ENCODE measurements at regions not wholly inside any gene's neighbourhood (a gene's known extent, or its start where the extent isn't known, plus 50 kb on each side); places are given as distances from the start of the nearest gene placed in this dataset.

DNA sequence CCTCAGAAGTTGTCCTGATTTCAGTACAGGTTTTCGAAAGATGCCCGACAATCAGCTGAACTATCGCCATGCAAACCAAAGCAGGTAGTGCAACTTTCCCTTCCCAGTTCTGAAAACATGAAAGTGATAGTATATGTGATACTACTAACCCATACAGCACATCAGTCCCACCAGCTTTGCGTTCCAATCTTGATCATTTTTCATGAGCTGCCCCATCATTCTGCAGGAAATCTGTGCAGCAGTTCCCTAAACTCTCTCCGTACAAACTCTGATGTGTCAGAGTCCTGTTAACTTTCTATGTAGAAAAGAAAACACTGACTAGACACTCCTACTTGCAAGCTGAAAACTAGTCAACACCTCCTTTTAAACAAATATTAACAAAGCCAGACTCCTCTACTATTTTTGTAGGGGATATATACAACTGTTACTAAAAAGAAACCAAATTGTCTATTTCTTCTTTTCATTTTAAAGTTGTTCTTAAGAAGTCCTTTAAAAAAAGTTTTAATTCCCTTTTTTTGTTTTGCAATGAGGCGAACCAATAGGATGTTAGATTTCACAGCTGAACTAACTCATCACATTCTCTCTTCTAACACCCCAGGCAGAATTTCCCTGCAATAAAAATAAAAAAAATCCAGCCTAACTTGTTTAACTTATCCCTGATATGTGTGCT is 99.6 kb upstream of the DST start (continued):
- TF ChIP-seq ZMYM4 (CRISPR knock-in tag; IDR thresholded peaks at IDR 0.05) (0 out of 2 replicates have a peak, but pooled peaks have one; percentile 27), CAMTA2 (CRISPR knock-in tag; IDR thresholded peaks at IDR 0.05; ENCODE audit: borderline replicate concordance) (no peak), NR3C1 (CRISPR knock-in tag; IDR thresholded peaks at IDR 0.05) (no peak), KDM5B (CRISPR knock-in tag; IDR thresholded peaks at IDR 0.05; ENCODE audit: borderline replicate concordance) (no peak), POLR2G (IDR thresholded peaks at IDR 0.05; ENCODE audit: low read depth, low read length) (no peak), SOX6 (IDR thresholded peaks at IDR 0.05) (no peak), SOX6 (CRISPR knock-in tag; IDR thresholded peaks at IDR 0.05) (peak; percentile 58; the same call in 1 of the 2 replicates), ZNF282 (IDR thresholded peaks at IDR 0.05; ENCODE audit: partially characterized antibody) (no peak), MIER3 (CRISPR knock-in tag; IDR thresholded peaks at IDR 0.05; ENCODE audit: borderline replicate concordance) (0 out of 2 replicates have a peak, but pooled peaks have one; percentile 22), ZBTB7A (CRISPR knock-in tag; IDR thresholded peaks at IDR 0.05) (no peak), ZNF234 (CRISPR knock-in tag; conservative IDR thresholded peaks at IDR 0.05) (no peak), ZNF225 (CRISPR knock-in tag; IDR thresholded peaks at IDR 0.05) (no peak), ZNF775 (CRISPR knock-in tag; IDR thresholded peaks at IDR 0.05; ENCODE audit: borderline replicate concordance) (no peak)
- TF ChIP-seq, protein P1, sequence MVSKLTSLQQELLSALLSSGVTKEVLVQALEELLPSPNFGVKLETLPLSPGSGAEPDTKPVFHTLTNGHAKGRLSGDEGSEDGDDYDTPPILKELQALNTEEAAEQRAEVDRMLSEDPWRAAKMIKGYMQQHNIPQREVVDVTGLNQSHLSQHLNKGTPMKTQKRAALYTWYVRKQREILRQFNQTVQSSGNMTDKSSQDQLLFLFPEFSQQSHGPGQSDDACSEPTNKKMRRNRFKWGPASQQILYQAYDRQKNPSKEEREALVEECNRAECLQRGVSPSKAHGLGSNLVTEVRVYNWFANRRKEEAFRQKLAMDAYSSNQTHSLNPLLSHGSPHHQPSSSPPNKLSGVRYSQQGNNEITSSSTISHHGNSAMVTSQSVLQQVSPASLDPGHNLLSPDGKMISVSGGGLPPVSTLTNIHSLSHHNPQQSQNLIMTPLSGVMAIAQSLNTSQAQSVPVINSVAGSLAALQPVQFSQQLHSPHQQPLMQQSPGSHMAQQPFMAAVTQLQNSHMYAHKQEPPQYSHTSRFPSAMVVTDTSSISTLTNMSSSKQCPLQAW (CRISPR knock-in tag; IDR thresholded peaks at IDR 0.05) = peak; percentile 48; the same call in 1 of the 2 replicates
- TF ChIP-seq, protein P2, sequence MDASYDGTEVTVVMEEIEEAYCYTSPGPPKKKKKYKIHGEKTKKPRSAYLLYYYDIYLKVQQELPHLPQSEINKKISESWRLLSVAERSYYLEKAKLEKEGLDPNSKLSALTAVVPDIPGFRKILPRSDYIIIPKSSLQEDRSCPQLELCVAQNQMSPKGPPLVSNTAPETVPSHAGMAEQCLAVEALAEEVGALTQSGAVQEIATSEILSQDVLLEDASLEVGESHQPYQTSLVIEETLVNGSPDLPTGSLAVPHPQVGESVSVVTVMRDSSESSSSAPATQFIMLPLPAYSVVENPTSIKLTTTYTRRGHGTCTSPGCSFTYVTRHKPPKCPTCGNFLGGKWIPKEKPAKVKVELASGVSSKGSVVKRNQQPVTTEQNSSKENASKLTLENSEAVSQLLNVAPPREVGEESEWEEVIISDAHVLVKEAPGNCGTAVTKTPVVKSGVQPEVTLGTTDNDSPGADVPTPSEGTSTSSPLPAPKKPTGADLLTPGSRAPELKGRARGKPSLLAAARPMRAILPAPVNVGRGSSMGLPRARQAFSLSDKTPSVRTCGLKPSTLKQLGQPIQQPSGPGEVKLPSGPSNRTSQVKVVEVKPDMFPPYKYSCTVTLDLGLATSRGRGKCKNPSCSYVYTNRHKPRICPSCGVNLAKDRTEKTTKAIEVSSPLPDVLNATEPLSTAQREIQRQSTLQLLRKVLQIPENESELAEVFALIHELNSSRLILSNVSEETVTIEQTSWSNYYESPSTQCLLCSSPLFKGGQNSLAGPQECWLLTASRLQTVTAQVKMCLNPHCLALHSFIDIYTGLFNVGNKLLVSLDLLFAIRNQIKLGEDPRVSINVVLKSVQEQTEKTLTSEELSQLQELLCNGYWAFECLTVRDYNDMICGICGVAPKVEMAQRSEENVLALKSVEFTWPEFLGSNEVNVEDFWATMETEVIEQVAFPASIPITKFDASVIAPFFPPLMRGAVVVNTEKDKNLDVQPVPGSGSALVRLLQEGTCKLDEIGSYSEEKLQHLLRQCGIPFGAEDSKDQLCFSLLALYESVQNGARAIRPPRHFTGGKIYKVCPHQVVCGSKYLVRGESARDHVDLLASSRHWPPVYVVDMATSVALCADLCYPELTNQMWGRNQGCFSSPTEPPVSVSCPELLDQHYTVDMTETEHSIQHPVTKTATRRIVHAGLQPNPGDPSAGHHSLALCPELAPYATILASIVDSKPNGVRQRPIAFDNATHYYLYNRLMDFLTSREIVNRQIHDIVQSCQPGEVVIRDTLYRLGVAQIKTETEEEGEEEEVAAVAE (CRISPR knock-in tag; IDR thresholded peaks at IDR 0.05; ENCODE audit: borderline replicate concordance) = no peak
- TF ChIP-seq, protein P3, sequence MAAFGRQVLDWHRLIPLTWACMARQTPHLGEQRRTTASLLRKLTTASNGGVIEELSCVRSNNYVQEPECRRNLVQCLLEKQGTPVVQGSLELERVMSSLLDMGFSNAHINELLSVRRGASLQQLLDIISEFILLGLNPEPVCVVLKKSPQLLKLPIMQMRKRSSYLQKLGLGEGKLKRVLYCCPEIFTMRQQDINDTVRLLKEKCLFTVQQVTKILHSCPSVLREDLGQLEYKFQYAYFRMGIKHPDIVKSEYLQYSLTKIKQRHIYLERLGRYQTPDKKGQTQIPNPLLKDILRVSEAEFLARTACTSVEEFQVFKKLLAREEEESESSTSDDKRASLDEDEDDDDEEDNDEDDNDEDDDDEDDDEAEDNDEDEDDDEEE (CRISPR knock-in tag; IDR thresholded peaks at IDR 0.05) = no peak
- TF ChIP-seq, protein P4, sequence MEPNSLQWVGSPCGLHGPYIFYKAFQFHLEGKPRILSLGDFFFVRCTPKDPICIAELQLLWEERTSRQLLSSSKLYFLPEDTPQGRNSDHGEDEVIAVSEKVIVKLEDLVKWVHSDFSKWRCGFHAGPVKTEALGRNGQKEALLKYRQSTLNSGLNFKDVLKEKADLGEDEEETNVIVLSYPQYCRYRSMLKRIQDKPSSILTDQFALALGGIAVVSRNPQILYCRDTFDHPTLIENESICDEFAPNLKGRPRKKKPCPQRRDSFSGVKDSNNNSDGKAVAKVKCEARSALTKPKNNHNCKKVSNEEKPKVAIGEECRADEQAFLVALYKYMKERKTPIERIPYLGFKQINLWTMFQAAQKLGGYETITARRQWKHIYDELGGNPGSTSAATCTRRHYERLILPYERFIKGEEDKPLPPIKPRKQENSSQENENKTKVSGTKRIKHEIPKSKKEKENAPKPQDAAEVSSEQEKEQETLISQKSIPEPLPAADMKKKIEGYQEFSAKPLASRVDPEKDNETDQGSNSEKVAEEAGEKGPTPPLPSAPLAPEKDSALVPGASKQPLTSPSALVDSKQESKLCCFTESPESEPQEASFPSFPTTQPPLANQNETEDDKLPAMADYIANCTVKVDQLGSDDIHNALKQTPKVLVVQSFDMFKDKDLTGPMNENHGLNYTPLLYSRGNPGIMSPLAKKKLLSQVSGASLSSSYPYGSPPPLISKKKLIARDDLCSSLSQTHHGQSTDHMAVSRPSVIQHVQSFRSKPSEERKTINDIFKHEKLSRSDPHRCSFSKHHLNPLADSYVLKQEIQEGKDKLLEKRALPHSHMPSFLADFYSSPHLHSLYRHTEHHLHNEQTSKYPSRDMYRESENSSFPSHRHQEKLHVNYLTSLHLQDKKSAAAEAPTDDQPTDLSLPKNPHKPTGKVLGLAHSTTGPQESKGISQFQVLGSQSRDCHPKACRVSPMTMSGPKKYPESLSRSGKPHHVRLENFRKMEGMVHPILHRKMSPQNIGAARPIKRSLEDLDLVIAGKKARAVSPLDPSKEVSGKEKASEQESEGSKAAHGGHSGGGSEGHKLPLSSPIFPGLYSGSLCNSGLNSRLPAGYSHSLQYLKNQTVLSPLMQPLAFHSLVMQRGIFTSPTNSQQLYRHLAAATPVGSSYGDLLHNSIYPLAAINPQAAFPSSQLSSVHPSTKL (CRISPR knock-in tag; IDR thresholded peaks at IDR 0.05) = peak; percentile 41; the same call in 1 of the 2 replicates
- TF ChIP-seq, protein P5, sequence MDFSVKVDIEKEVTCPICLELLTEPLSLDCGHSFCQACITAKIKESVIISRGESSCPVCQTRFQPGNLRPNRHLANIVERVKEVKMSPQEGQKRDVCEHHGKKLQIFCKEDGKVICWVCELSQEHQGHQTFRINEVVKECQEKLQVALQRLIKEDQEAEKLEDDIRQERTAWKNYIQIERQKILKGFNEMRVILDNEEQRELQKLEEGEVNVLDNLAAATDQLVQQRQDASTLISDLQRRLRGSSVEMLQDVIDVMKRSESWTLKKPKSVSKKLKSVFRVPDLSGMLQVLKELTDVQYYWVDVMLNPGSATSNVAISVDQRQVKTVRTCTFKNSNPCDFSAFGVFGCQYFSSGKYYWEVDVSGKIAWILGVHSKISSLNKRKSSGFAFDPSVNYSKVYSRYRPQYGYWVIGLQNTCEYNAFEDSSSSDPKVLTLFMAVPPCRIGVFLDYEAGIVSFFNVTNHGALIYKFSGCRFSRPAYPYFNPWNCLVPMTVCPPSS (IDR thresholded peaks at IDR 0.05) = no peak

All from HepG2 (cell line).